ENCODE measurements at regions not wholly inside any gene's neighbourhood (a gene's known extent, or its start where the extent isn't known, plus 50 kb on each side); places are given as distances from the start of the nearest gene placed in this dataset.

DNA sequence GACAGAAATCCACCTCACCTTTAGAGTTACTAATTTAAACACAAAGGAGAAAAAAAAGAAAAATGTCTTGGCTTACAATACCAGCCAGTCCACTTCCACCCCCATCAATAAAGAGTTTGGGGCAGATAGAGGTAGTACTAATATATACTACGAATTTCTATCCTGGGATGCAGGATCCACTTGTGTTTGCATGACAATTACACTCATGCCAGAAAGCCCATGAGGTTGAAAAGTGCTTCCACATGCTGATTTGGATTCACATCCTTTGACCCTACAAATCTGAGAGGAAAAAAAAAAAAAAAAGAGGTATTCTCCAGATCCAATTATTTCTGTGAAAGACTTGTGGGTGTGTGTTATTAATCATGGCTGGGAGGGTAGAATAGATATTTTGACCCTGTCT is 335.2 kb downstream of the SLITRK1 start:
- POLR2A ChIA-PET (ENCODE audit: partially characterized antibody): no interaction called here
- no peak for DNase-seq
- H3K27ac ChIP-seq (ENCODE audit: low read depth, low read length): no peak overlapping the region
- no peaks in the 10 kb centered on the region for H3K36me3 ChIP-seq (ENCODE audit: insufficient read depth, low read length)
- H3K9me3 Mint-ChIP-seq: peaks cover 0 to 13% (median 5%) of the 10 kb centered on the region in 8 donors
- no peak overlapping the region for H3K4me3 Mint-ChIP-seq
- intact Hi-C loops (cut with micrococcal nuclease): no loop called here
- no peaks in the 10 kb centered on the region for H3K9me3 ChIP-seq (ENCODE audit: control insufficient read depth in 1 of 2, low read length in 2 of 2)
- H3K27ac Mint-ChIP-seq: no peak overlapping the region
- no peaks in the 10 kb centered on the region for H3K27me3 Mint-ChIP-seq
- no peaks in the 10 kb centered on the region for H3K36me3 Mint-ChIP-seq
- CTCF ChIA-PET (ENCODE audit: partially characterized antibody): no interaction called here
- H3K27me3 ChIP-seq (ENCODE audit: insufficient read depth, low read length): no peaks in the 10 kb centered on the region
- H3K4me1 ChIP-seq (ENCODE audit: insufficient read depth, low read length): no peaks in the 10 kb centered on the region
- no peak overlapping the region for H3K4me3 ChIP-seq (ENCODE audit: low read length in 2 of 2)
- H3K4me1 Mint-ChIP-seq: no peaks in the 10 kb centered on the region

- Mint-ChIP-seq H3K27ac (no peak overlapping the region), H3K36me3 (no peaks in the 10 kb centered on the region), H3K9me3 (peaks cover 0 to 13% (median 5%) of the 10 kb centered on the region in 8 donors), H3K4me3 (no peak overlapping the region), H3K27me3 (no peaks in the 10 kb centered on the region), H3K4me1 (no peaks in the 10 kb centered on the region)
- POLR2A ChIA-PET (ENCODE audit: partially characterized antibody): no interaction called here
- H3K9me3 ChIP-seq (ENCODE audit: control insufficient read depth in 1 of 2, low read length in 2 of 2): no peaks in the 10 kb centered on the region
- H3K36me3 ChIP-seq (ENCODE audit: insufficient read depth, low read length): no peaks in the 10 kb centered on the region
- CTCF ChIA-PET (ENCODE audit: partially characterized antibody): no interaction called here
- H3K27ac ChIP-seq (ENCODE audit: low read depth, low read length): no peak overlapping the region
- intact Hi-C loops (cut with micrococcal nuclease): no loop called here
- no peaks in the 10 kb centered on the region for H3K4me1 ChIP-seq (ENCODE audit: insufficient read depth, low read length)
- DNase-seq: no peak
- H3K4me3 ChIP-seq (ENCODE audit: low read length in 2 of 2): no peak overlapping the region
- H3K27me3 ChIP-seq (ENCODE audit: insufficient read depth, low read length): no peaks in the 10 kb centered on the region
These were observed 335.8 kb downstream of the SLITRK1 start for GRCh38 chr13:83546476-83546875.

- H3K4me3 ChIP-seq (ENCODE audit: low read length in 2 of 2): no peak overlapping the region
- H3K9me3 ChIP-seq (ENCODE audit: control insufficient read depth in 1 of 2, low read length in 2 of 2): peaks cover 2 to 3% of the 10 kb centered on the region in 2 donors
- no peak for DNase-seq
- no peaks in the 10 kb centered on the region for H3K27me3 ChIP-seq (ENCODE audit: insufficient read depth, low read length)
- no peaks in the 10 kb centered on the region for H3K27me3 Mint-ChIP-seq
- CTCF ChIA-PET (ENCODE audit: partially characterized antibody): no interaction called here
- no peak overlapping the region for H3K4me3 Mint-ChIP-seq
- H3K27ac ChIP-seq (ENCODE audit: low read depth, low read length): no peak overlapping the region
- H3K27ac Mint-ChIP-seq: no peak overlapping the region
- POLR2A ChIA-PET (ENCODE audit: partially characterized antibody): no interaction called here
- H3K36me3 Mint-ChIP-seq: no peaks in the 10 kb centered on the region
- intact Hi-C loops (cut with micrococcal nuclease): no loop called here
- no peaks in the 10 kb centered on the region for H3K36me3 ChIP-seq (ENCODE audit: insufficient read depth, low read length)
- H3K4me1 Mint-ChIP-seq: no peaks in the 10 kb centered on the region
- H3K9me3 Mint-ChIP-seq: peaks cover 4 to 31% (median 12%) of the 10 kb centered on the region in 8 donors
- no peaks in the 10 kb centered on the region for H3K4me1 ChIP-seq (ENCODE audit: insufficient read depth, low read length)
These were observed 343.6 kb downstream of the SLITRK1 start for GRCh38 chr13:83538636-83539035.

- H3K27me3 Mint-ChIP-seq: no peaks in the 10 kb centered on the region
These were observed 345.3 kb downstream of the SLITRK1 start for GRCh38 chr13:83536941-83537340.

GRCh38 chr13:83536153-83536552 is 346.1 kb downstream of the SLITRK1 start:
- H3K27me3 ChIP-seq (ENCODE audit: insufficient read depth, low read length): no peaks in the 10 kb centered on the region
- H3K27me3 Mint-ChIP-seq: no peaks in the 10 kb centered on the region
- CTCF ChIA-PET (ENCODE audit: partially characterized antibody): no interaction called here
- no peaks in the 10 kb centered on the region for H3K4me1 Mint-ChIP-seq
- peaks cover 4 to 24% (median 7%) of the 10 kb centered on the region in 8 donors for H3K9me3 Mint-ChIP-seq
- H3K9me3 ChIP-seq (ENCODE audit: control insufficient read depth in 1 of 2, low read length in 2 of 2): peaks cover 2 to 3% of the 10 kb centered on the region in 2 donors
- H3K27ac ChIP-seq (ENCODE audit: low read depth, low read length): no peak overlapping the region
- no peak for DNase-seq
- H3K4me3 ChIP-seq (ENCODE audit: low read length in 2 of 2): no peak overlapping the region
- H3K4me3 Mint-ChIP-seq: no peak overlapping the region
- no peaks in the 10 kb centered on the region for H3K4me1 ChIP-seq (ENCODE audit: insufficient read depth, low read length)
- intact Hi-C loops (cut with micrococcal nuclease): no loop called here
- no peak overlapping the region for H3K27ac Mint-ChIP-seq
- H3K36me3 ChIP-seq (ENCODE audit: insufficient read depth, low read length): no peaks in the 10 kb centered on the region
- POLR2A ChIA-PET (ENCODE audit: partially characterized antibody): no interaction called here
- no peaks in the 10 kb centered on the region for H3K36me3 Mint-ChIP-seq

More at GRCh38 chr13:83536941-83537340, 345.3 kb downstream of the SLITRK1 start:
- intact Hi-C loops (cut with micrococcal nuclease): no loop called here
- no peaks in the 10 kb centered on the region for H3K27me3 ChIP-seq (ENCODE audit: insufficient read depth, low read length)
- POLR2A ChIA-PET (ENCODE audit: partially characterized antibody): no interaction called here
- no peaks in the 10 kb centered on the region for H3K4me1 ChIP-seq (ENCODE audit: insufficient read depth, low read length)
- Mint-ChIP-seq H3K4me1 (no peaks in the 10 kb centered on the region), H3K4me3 (no peak overlapping the region), H3K27ac (no peak overlapping the region), H3K9me3 (peaks cover 5 to 24% (median 9%) of the 10 kb centered on the region in 8 donors), H3K36me3 (no peaks in the 10 kb centered on the region)
- no peak for DNase-seq
- H3K27ac ChIP-seq (ENCODE audit: low read depth, low read length): no peak overlapping the region
- CTCF ChIA-PET (ENCODE audit: partially characterized antibody): no interaction called here
- H3K9me3 ChIP-seq (ENCODE audit: control insufficient read depth in 1 of 2, low read length in 2 of 2): peaks cover 2 to 3% of the 10 kb centered on the region in 2 donors
- no peak overlapping the region for H3K4me3 ChIP-seq (ENCODE audit: low read length in 2 of 2)
- H3K36me3 ChIP-seq (ENCODE audit: insufficient read depth, low read length): no peaks in the 10 kb centered on the region

GRCh38 chr13:83532809-83533208 is 349.5 kb downstream of the SLITRK1 start:
- POLR2A ChIA-PET (ENCODE audit: partially characterized antibody): no interaction called here
- H3K4me3 Mint-ChIP-seq: no peak overlapping the region

DNA sequence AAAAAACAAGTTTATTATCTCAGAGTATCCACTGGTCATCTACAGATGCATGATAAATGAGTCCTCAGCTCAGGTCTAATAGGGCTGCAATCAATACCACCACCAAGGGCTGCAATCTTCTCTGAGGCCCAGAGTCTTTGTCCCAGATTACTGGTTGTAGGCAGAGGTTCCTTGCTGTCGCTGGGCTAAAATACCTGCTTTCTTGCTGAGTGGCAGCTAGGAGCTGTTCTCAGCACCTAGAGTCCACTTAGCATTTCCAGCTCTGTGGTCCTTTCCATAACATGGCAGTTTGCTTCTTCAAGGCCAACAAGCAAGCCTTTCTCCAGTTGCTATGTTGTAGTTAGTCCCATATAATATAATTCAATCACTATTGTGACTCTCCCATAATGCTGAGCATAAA is 351.3 kb downstream of the SLITRK1 start:
- Mint-ChIP-seq H3K36me3 (no peaks in the 10 kb centered on the region), H3K4me1 (no peaks in the 10 kb centered on the region), H3K27ac (no peak overlapping the region), H3K9me3 (peaks cover 0 to 13% (median 4%) of the 10 kb centered on the region in 8 donors), H3K4me3 (no peak overlapping the region), H3K27me3 (no peaks in the 10 kb centered on the region)
- CTCF ChIA-PET (ENCODE audit: partially characterized antibody): no interaction called here
- no peaks in the 10 kb centered on the region for H3K27me3 ChIP-seq (ENCODE audit: insufficient read depth, low read length)
- DNase-seq: no peak
- POLR2A ChIA-PET (ENCODE audit: partially characterized antibody): no interaction called here
- no peak overlapping the region for H3K4me3 ChIP-seq (ENCODE audit: low read length in 2 of 2)
- intact Hi-C loops (cut with micrococcal nuclease): no loop called here
- no peaks in the 10 kb centered on the region for H3K4me1 ChIP-seq (ENCODE audit: insufficient read depth, low read length)
- no peak overlapping the region for H3K27ac ChIP-seq (ENCODE audit: low read depth, low read length)
- no peaks in the 10 kb centered on the region for H3K36me3 ChIP-seq (ENCODE audit: insufficient read depth, low read length)
- H3K9me3 ChIP-seq (ENCODE audit: control insufficient read depth in 1 of 2, low read length in 2 of 2): no peaks in the 10 kb centered on the region

More at GRCh38 chr13:83532809-83533208, 349.5 kb downstream of the SLITRK1 start:
- H3K36me3 ChIP-seq (ENCODE audit: insufficient read depth, low read length): no peaks in the 10 kb centered on the region
- H3K36me3 Mint-ChIP-seq: no peaks in the 10 kb centered on the region
- H3K9me3 Mint-ChIP-seq: peaks cover 0 to 13% (median 4%) of the 10 kb centered on the region in 8 donors
- H3K9me3 ChIP-seq (ENCODE audit: control insufficient read depth in 1 of 2, low read length in 2 of 2): peaks cover 0 to 3% of the 10 kb centered on the region in 2 donors
- intact Hi-C loops (cut with micrococcal nuclease): no loop called here
- no peaks in the 10 kb centered on the region for H3K27me3 ChIP-seq (ENCODE audit: insufficient read depth, low read length)
- H3K27me3 Mint-ChIP-seq: no peaks in the 10 kb centered on the region
- H3K4me1 Mint-ChIP-seq: no peaks in the 10 kb centered on the region
- DNase-seq: no peak
- no peaks in the 10 kb centered on the region for H3K4me1 ChIP-seq (ENCODE audit: insufficient read depth, low read length)
- no peak overlapping the region for H3K4me3 ChIP-seq (ENCODE audit: low read length in 2 of 2)
- no peak overlapping the region for H3K27ac ChIP-seq (ENCODE audit: low read depth, low read length)
- H3K27ac Mint-ChIP-seq: no peak overlapping the region
- CTCF ChIA-PET (ENCODE audit: partially characterized antibody): no interaction called here

GRCh38 chr13:83516781-83517180 is 365.5 kb downstream of the SLITRK1 start:
- Mint-ChIP-seq H3K9me3 (peaks cover 0 to 6% (median 2%) of the 10 kb centered on the region in 8 donors), H3K4me1 (no peaks in the 10 kb centered on the region), H3K27ac (no peak overlapping the region), H3K36me3 (no peaks in the 10 kb centered on the region), H3K4me3 (no peak overlapping the region), H3K27me3 (no peaks in the 10 kb centered on the region)
- no peaks in the 10 kb centered on the region for H3K27me3 ChIP-seq (ENCODE audit: insufficient read depth, low read length)
- H3K4me1 ChIP-seq (ENCODE audit: insufficient read depth, low read length): no peaks in the 10 kb centered on the region
- intact Hi-C loops (cut with micrococcal nuclease): no loop called here
- no peak overlapping the region for H3K27ac ChIP-seq (ENCODE audit: low read depth, low read length)
- H3K9me3 ChIP-seq (ENCODE audit: control insufficient read depth in 1 of 2, low read length in 2 of 2): no peaks in the 10 kb centered on the region
- H3K36me3 ChIP-seq (ENCODE audit: insufficient read depth, low read length): no peaks in the 10 kb centered on the region
- ChIA-PET POLR2A (ENCODE audit: partially characterized antibody) (no interaction called here), CTCF (ENCODE audit: partially characterized antibody) (no interaction called here)
- H3K4me3 ChIP-seq (ENCODE audit: low read length in 2 of 2): no peak overlapping the region
- no peak for DNase-seq

Measured in CD4-positive, alpha-beta memory T cell (primary cell).